ENCODE measurements at regions not wholly inside any gene's neighbourhood (a gene's known extent, or its start where the extent isn't known, plus 50 kb on each side); places are given as distances from the start of the nearest gene placed in this dataset.

- DNase-seq (ENCODE audit: low read depth in 1 of 2, low spot score in 1 of 2) (no peak), ATAC-seq (no peak), FAIRE-seq (no peak)
- ChIA-PET POLR2A (no interaction called here), CTCF (interaction anchor here (0.5 to 1.4 kb wide), 2 partner anchors 11 to 40 kb away, joined by 4 to 7 read pairs; no protein-coding TSS in a partner anchor)
- no peak overlapping the region for H3K27ac ChIP-seq
- TF ChIP-seq TFCP2L1 (CRISPR knock-in tag; IDR thresholded peaks at IDR 0.05) (no peak), ZNF302 (CRISPR knock-in tag; IDR thresholded peaks at IDR 0.05) (no peak), ZC3H11A (IDR thresholded peaks at IDR 0.05) (no peak), HDAC2 (IDR thresholded peaks at IDR 0.05) (no peak), CBX8 (IDR thresholded peaks at IDR 0.05) (no peak), ZFP36 (IDR thresholded peaks at IDR 0.05; ENCODE audit: borderline replicate concordance, partially characterized antibody) (no peak), ELK1 (IDR thresholded peaks at IDR 0.05; ENCODE audit: low read depth, low read length) (no peak), FOSB (CRISPR knock-in tag; IDR thresholded peaks at IDR 0.05) (no peak)
- no peak overlapping the region for H3K4me3 ChIP-seq
- 90% methylated on average over 3 of the region's 5 CpGs for WGBS (ENCODE audit: missing lambda C conversion rate)
- peaks cover 7% of the 10 kb centered on the region for H3K4me1 ChIP-seq
- H3K9me3 ChIP-seq = no peaks in the 10 kb centered on the region
- no peak overlapping the region for H3K4me2 ChIP-seq
Observed at GRCh38 chr2:216293883-216294282, 78.4 kb downstream of the MARCHF4 start.

GRCh38 chr2:216292886-216293301 lies 79.4 kb downstream of the MARCHF4 start:
- Histone ChIP-seq H3K4me1 (no peaks in the 10 kb centered on the region), H3K4me3 (no peak overlapping the region), H3K9me3 (no peaks in the 10 kb centered on the region), H3K4me2 (no peak overlapping the region), H3K27ac (no peak overlapping the region)
- WGBS (ENCODE audit: missing lambda C conversion rate) = 80% methylated on average over 5 of the region's 5 CpGs
- FAIRE-seq (no peak), ATAC-seq (no peak), DNase-seq (ENCODE audit: low read depth in 1 of 2, low spot score in 1 of 2) (no peak)
- ChIA-PET POLR2A (no interaction called here), CTCF (no interaction called here)
- TF ChIP-seq POLR2A (IDR thresholded peaks at IDR 0.05; ENCODE audit: low read length) = no peak
- no peak for TF ChIP-seq HOXB13 (CRISPR knock-in tag; IDR thresholded peaks at IDR 0.05; ENCODE audit: low read depth)
- TF ChIP-seq CHD4 (IDR thresholded peaks at IDR 0.05; ENCODE audit: borderline replicate concordance) = no peak
- TF ChIP-seq EHF (CRISPR knock-in tag; IDR thresholded peaks at IDR 0.05) = no peak
- TF ChIP-seq FOSB (CRISPR knock-in tag; IDR thresholded peaks at IDR 0.05) = no peak
- no peak for TF ChIP-seq REST (IDR thresholded peaks at IDR 0.05)
- TF ChIP-seq CBX8 (IDR thresholded peaks at IDR 0.05) = no peak
- TF ChIP-seq JUNB (IDR thresholded peaks at IDR 0.05) = no peak
- no peak for TF ChIP-seq CBX2 (IDR thresholded peaks at IDR 0.05; ENCODE audit: borderline replicate concordance, low read depth)
- no peak for TF ChIP-seq NPAS2 (CRISPR knock-in tag; IDR thresholded peaks at IDR 0.05; ENCODE audit: borderline replicate concordance)
- TF ChIP-seq PBX3 (IDR thresholded peaks at IDR 0.05) = no peak
- no peak for TF ChIP-seq RCOR1 (IDR thresholded peaks at IDR 0.05; ENCODE audit: low read depth, low read length)
- no peak for TF ChIP-seq ESRRA (IDR thresholded peaks at IDR 0.05; ENCODE audit: borderline replicate concordance, low read length)
- TF ChIP-seq ZFP36 (IDR thresholded peaks at IDR 0.05; ENCODE audit: borderline replicate concordance, partially characterized antibody) = no peak

- no peak overlapping the region for H3K4me2 ChIP-seq
- 87% methylated on average over 5 of the region's 5 CpGs for WGBS (ENCODE audit: missing lambda C conversion rate)
- peaks cover 1% of the 10 kb centered on the region; the same call in 1 of the 3 replicates for H3K4me1 ChIP-seq
- CTCF ChIA-PET = no interaction called here
- no peak for FAIRE-seq
- no peaks in the 10 kb centered on the region for H3K9me3 ChIP-seq
- POLR2A ChIA-PET = no interaction called here
- no peak for ATAC-seq
- no peak overlapping the region for H3K27ac ChIP-seq
- no peak for DNase-seq (ENCODE audit: low read depth in 1 of 2, low spot score in 1 of 2)
- H3K4me3 ChIP-seq = no peak overlapping the region
- no peak for TF ChIP-seq HMGXB4 (CRISPR knock-in tag; IDR thresholded peaks at IDR 0.05; ENCODE audit: borderline replicate concordance)
- no peak for TF ChIP-seq CBX2 (IDR thresholded peaks at IDR 0.05; ENCODE audit: borderline replicate concordance, low read depth)
- no peak for TF ChIP-seq ZSCAN20 (CRISPR knock-in tag; IDR thresholded peaks at IDR 0.05)
- TF ChIP-seq MYC (IDR thresholded peaks at IDR 0.05; ENCODE audit: borderline replicate concordance, low read length) = no peak
- no peak for TF ChIP-seq RAD21 (conservative IDR thresholded peaks at IDR 0.05 in 1 of 2, IDR thresholded peaks at IDR 0.05 in 1 of 2)
- no peak for TF ChIP-seq RNF2 (IDR thresholded peaks at IDR 0.05; ENCODE audit: borderline replicate concordance, low read depth)
- TF ChIP-seq E2F6 (IDR thresholded peaks at IDR 0.05; ENCODE audit: borderline replicate concordance, low read depth) = no peak
- TF ChIP-seq MAZ (IDR thresholded peaks at IDR 0.05; ENCODE audit: borderline replicate concordance, low read depth, low read length) = no peak
- no peak for TF ChIP-seq HES2 (IDR thresholded peaks at IDR 0.05)
Observed at GRCh38 chr2:216292475-216292874, 79.8 kb downstream of the MARCHF4 start.
